Posterior vena cava (tissue), 2 donors: ENCODE measurements at regions not wholly inside any gene's neighbourhood (a gene's known extent, or its start where the extent isn't known, plus 50 kb on each side); places are given as distances from the start of the nearest gene placed in this dataset.
"Not testable (repeated sequence)": the region's sequence is repeated elsewhere in the genome, so short reads cannot be mapped to it uniquely, and the experiment has no call there.

Experiments used
- DNase-seq: peaks from one replicate; pipeline ENCODE4 v3.0.0-alpha.2; 2020; ENCODE audit warnings: low spot score
- intact Hi-C, 2 donors: fragments of 100-400 bp; cut with DNase I; formaldehyde crosslinking; loops; one replicate each; pipeline versions ENCODE4 v1.14.1 to v1.14.2; 2022 to 2023
- donor health status: DM: yes; HTN: yes; CAD: no.
- donor health status: DM: yes; HTN: yes; CAD: no.

GRCh38 chr15:26065723-26066122 is 202.6 kb upstream of the ATP10A start:
- intact Hi-C loops = no loop called here
- DNase-seq = no peak

- intact Hi-C loops = no loop called here
These were observed 198.1 kb upstream of the ATP10A start for GRCh38 chr15:26061248-26061647.

GRCh38 chr15:26056766-26057165 is 193.6 kb upstream of the ATP10A start:
- intact Hi-C loops, DNase-seq: not testable (repeated sequence)

More at GRCh38 chr15:26061248-26061647, 198.1 kb upstream of the ATP10A start:
- DNase-seq = no peak

- intact Hi-C loops = no loop called here
- DNase-seq = no peak
These were observed 188.9 kb upstream of the ATP10A start for GRCh38 chr15:26051761-26052675.

- DNase-seq = no peak
- intact Hi-C loops = no loop called here
These were observed 187.9 kb upstream of the ATP10A start for GRCh38 chr15:26050984-26051383.

- no peak for DNase-seq
- intact Hi-C loops = no loop called here
These were observed 187.0 kb upstream of the ATP10A start for GRCh38 chr15:26049900-26050657.

GRCh38 chr15:26048669-26049068 is 185.5 kb upstream of the ATP10A start:
- intact Hi-C loops = no loop called here
- no peak for DNase-seq

- intact Hi-C loops = no loop called here
These were observed 182.4 kb upstream of the ATP10A start for GRCh38 chr15:26045516-26045915.

GRCh38 chr15:26043018-26043417 is 179.9 kb upstream of the ATP10A start:
- no peak for DNase-seq
- intact Hi-C loops = no loop called here

More at GRCh38 chr15:26045516-26045915, 182.4 kb upstream of the ATP10A start:
- DNase-seq = no peak

- DNase-seq = no peak
- intact Hi-C loops = no loop called here
These were observed 175.6 kb upstream of the ATP10A start for GRCh38 chr15:26038693-26039092.

GRCh38 chr15:26037369-26037768 is 174.2 kb upstream of the ATP10A start:
- DNase-seq = no peak
- intact Hi-C loops = no loop called here

GRCh38 chr15:26033493-26033892 is 170.4 kb upstream of the ATP10A start:
- no peak for DNase-seq
- intact Hi-C loops = loop anchor here in 1 of 2 donors (5.0 kb wide), 1 partner anchor 744 kb away; no protein-coding TSS in a partner anchor

GRCh38 chr15:26032162-26032846 is 169.2 kb upstream of the ATP10A start:
- intact Hi-C loops = loop anchor here in 1 of 2 donors (5.0 kb wide), 1 partner anchor 745 kb away; no protein-coding TSS in a partner anchor
- DNase-seq = no peak

- intact Hi-C loops, DNase-seq: not testable (repeated sequence)
These were observed 166.5 kb upstream of the ATP10A start for GRCh38 chr15:26029586-26029985.

- DNase-seq = no peak
- intact Hi-C loops = no loop called here
These were observed 166.0 kb upstream of the ATP10A start for GRCh38 chr15:26029146-26029545.

GRCh38 chr15:26028086-26028740 is 165.1 kb upstream of the ATP10A start:
- intact Hi-C loops = no loop called here
- DNase-seq = no peak

- DNase-seq, intact Hi-C loops: not testable (repeated sequence)
These were observed 163.5 kb upstream of the ATP10A start for GRCh38 chr15:26026671-26027070.

- no peak for DNase-seq
- intact Hi-C loops = no loop called here
These were observed 161.1 kb upstream of the ATP10A start for GRCh38 chr15:26024241-26024640.

GRCh38 chr15:26023691-26024090 is 160.6 kb upstream of the ATP10A start:
- intact Hi-C loops = no loop called here
- DNase-seq = no peak
